UCSD-AML1 (cell line): ENCODE measurements at regions not wholly inside any gene's neighbourhood (a gene's known extent, or its start where the extent isn't known, plus 50 kb on each side); places are given as distances from the start of the nearest gene placed in this dataset.

Experiments used
- DNase-seq: peaks from one replicate; lab custom pipeline; 2025; ENCODE audit not compliant: unreplicated experiment; lab: John Stamatoyannopoulos, UW

GRCh38 chr11:70859180-70859579 lies 393.2 kb downstream of the SHANK2 start:
- DNase-seq = no peak

GRCh38 chr11:70860888-70861287 lies 391.5 kb downstream of the SHANK2 start:
- DNase-seq = no peak

DNA sequence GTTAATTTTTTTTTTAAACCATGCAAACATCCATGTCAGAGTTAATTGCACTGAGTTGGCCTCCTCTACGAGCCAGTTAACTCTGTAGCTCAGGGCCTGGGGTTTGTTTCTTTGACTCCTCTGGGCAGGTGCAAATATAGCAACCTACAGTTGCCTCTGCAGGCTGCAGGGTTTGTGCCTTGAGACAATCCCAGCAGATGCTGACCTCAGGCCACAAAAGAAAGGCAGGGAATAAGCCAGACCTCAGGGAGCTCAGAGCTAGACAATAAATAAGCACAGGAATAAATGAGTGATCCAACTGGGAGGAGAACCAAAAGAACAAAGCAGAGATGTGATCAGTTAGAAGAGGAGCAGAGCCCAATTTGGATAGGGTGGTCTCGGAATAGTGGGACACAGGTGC lies 390.8 kb downstream of the SHANK2 start:
- no peak for DNase-seq

DNA sequence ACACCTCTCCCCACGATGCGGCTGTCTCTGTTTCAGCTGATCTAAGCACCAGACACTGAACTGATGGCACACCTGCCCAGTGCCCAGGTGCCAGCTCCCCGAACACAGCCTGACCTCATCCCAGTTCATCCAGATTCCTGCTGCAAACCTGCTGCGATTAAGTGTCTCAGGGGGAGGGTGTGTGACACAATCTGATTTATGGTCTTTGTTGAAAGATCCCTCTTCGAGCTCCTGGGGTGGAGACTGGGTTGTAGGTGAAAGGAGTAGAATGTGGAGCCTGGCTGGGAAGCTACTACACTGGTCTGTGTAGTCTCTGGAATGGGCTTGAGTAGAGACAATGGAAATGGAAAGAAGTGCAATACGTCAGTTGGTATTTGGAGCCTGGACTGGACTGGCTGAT lies 390.3 kb downstream of the SHANK2 start:
- DNase-seq = no peak

- no peak for DNase-seq
Observed at GRCh38 chr11:70863186-70863585, 389.2 kb downstream of the SHANK2 start.

GRCh38 chr11:70863993-70864392 lies 388.4 kb downstream of the SHANK2 start:
- DNase-seq = no peak

DNA sequence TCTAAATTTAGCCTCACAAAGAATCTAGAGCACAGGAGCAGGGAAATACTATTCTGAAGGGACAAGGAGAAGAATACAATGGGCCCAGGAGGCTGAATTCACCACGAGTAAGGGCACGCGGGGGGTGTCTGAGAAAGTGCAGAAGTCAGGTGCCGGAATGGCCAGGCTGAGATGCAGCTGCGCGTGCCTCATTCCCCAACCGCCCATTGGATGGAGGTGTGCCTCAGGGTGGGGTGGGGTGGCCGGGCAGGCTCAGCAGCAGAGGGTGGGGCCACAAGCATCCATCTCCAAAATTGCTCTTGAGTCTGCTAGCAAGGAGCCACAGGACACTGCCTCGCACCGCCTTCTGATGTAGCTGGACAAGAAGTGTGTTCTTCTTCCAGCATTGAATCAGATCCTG lies 387.0 kb downstream of the SHANK2 start:
- no peak for DNase-seq

DNA sequence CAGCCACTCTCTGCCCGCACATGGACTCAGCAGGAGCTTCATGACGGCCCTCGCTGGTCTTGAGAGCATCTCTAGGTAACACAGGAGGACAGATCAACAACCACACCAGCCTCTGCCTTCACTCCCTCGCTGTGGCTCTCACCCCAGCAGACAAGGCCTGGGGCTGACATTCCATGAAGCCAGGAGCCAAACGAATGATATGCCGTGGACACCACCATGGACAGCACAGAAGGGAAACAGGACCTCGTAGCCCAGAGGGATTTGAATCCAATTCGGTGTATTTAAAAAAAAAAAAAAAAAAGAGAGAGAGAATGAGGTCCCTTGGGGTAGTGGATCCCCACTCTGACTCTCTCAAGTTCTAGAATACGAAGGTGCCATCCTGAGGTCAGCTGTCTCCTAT lies 385.5 kb downstream of the SHANK2 start:
- no peak for DNase-seq

DNA sequence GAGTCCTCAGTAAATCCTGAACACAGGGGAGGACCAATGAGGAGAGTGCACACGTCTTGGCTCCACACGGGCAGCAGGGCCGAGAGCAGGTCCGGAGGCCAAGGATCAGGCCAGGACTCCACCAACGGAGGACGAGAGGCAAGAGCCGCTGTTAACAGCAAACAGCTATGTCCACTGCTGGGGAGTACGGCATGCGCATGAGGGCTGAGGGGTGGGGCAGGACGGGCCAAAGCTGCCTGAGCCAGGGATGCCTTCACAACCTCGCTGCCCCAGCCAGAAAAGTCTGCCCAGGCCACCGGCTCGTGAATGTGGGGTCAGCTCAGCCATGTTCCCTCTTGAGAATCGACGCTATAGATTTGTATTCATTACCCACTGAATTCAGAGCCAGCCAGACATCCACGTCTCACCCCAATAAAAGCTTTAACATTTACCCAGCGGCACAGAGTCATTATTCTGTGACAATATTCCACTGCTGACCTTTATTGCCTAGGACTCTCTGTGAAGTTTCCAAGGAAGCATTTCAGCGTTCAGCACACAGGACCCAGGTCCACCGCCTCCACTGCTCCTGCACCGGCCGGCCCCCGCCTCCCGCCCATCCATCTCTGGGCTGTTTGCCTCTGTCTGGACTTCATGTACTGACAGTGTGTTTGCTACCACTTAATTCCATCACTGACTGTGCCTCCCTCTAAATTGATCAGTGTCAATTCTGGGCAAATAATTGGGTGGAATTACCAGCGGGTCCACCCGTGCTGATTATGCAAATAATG lies 384.9 kb downstream of the SHANK2 start:
- DNase-seq = no peak

DNA sequence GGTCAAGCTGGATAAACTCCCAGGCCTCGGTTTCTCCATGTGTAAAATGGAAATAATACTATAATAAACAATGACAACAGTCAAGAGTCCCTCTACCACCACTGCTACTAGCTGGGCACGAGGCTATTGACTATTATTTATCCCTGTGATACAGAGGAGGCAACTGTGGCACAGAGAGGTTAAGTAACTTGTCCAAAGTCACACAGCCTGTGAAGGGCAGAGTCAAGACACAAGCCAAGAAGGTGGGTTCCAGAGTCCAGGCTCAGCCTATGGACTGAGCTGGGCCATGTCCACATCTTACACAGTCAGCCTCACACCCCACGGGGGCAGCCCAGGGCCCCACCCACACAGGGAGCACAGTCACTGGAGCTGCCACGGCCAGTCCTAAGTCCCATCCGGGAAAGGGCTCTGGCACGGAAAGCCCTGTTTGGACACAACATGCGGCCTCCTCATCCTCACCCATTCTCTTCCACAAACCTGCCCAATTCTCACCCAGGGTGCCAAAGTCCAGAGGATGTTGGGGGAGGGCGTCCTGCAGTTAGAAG lies 384.0 kb downstream of the SHANK2 start:
- no peak for DNase-seq

DNA sequence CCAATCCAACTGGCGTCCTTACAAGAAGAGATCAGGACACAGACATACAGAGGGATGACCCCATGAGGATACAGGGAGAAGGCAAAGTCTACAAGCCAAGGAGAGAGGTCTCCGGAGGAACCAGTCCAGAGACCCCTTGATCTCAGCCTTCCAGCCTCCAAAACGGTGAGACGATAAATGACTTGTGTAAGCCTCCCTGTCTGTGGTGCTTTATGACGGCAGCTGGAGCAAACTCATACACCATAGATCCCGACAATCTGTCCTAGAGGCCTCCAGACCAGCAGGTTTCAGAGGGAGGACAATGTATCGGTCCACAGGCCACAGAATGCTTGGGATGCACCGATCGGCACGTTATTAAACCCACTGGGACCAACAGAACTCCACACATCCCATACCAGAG lies 383.3 kb downstream of the SHANK2 start:
- DNase-seq = no peak

- DNase-seq = no peak
Observed at GRCh38 chr11:70871881-70872280, 380.5 kb downstream of the SHANK2 start.

GRCh38 chr11:70872299-70872698 lies 380.1 kb downstream of the SHANK2 start:
- no peak for DNase-seq

DNA sequence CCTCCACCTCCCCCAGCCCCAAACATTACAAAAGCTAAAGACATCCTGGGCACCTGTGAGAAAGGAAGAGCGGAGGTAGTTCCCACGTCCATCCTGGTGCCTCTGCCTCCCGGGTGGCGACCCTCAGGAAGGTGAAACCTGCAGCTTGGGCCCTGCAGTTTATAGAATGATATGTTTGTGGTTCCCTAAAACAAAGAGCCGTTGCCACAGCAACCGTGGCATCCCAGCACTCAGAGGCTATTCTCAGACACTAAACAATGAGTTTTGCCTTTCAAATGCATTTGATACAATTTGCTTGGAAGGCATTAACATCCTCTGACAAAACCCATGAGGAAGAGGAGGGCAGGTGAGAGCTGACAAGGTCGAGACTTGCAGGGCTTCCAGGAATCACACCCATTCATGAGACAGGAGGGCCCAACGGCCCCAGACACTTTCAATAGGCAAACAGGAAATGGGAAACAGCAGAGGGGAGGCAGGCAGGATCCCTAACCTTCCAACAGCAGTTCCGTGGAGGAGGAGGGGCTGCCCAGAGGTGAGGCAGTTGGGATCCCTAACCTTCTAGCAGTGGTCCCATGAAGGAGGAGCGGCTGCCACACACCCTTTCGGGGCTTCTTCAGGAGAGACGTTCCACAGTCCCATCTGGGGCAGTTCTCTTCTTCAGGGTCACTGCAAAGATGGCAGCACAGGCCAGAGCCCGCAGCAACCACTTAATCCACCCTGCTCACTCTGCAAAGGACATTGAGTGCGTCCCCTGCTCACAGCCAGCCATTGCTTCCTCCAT lies 379.2 kb downstream of the SHANK2 start:
- DNase-seq = no peak

DNA sequence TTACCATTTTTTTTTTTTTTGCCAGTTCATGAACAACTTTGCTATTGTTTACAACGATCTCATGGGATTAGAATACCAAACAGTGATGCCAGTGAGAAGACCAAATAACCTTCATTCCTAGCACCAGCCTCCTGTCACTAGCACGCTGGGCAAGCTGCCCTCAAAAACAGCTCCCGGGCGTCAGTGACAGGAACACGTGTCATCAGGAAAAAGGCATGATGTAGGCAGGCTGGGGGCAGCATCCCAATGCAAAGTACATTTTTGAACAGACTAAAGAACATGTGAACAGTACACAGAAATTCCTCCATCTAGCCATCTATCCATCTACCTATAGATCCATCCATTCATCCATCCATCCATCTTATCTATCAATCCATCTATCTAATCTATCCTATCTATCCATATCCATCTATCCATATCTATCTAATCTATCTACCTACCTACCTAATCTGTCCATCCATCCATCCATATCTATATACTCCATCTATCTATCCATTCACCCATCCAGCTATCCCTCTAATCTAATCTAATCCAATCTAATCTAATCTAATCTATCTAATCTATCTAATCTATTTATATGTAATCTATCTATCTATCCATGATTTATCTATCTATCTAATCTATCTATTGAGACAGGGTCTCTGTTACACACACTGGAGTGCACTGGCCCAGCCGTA lies 378.5 kb downstream of the SHANK2 start:
- no peak for DNase-seq

GRCh38 chr11:70876685-70877084 lies 375.7 kb downstream of the SHANK2 start:
- DNase-seq = peak; percentile 14

- no peak for DNase-seq
Observed at GRCh38 chr11:70877151-70877550, 375.2 kb downstream of the SHANK2 start.

GRCh38 chr11:70878366-70878765 lies 374.0 kb downstream of the SHANK2 start:
- DNase-seq = no peak

DNA sequence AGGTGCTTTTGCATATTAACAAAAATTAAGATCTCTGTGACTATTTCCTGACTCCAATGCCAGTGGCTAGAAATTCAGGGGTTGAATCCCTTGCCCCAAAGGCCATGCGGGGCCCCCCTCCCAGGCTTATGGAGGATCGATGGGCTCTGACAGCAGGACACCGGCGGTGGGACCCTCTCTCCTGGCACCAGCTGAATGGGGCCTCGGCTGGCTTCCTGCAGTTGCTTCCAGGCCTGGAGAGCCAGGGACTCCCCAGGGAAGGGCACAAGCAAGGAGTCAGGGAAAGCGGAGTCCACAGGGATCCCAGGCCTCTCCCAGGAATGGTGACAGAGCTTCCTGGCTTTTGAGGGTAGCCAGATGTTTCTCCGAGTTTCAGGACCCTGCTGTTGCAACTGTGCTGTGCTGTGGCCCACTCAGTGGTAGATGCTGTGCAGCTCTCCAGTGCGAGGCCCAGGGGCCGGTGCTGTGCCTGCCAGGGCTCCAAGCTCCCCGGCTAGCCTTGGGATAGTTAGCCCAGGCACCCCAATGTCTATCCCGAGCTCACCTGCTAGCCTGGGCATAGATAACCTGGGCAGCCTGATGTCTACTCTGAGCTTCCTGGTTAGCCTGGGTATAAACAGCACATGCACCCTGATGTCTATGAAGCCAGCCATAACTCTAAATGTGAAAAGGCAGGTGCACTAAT lies 372.6 kb downstream of the SHANK2 start:
- no peak for DNase-seq

DNA sequence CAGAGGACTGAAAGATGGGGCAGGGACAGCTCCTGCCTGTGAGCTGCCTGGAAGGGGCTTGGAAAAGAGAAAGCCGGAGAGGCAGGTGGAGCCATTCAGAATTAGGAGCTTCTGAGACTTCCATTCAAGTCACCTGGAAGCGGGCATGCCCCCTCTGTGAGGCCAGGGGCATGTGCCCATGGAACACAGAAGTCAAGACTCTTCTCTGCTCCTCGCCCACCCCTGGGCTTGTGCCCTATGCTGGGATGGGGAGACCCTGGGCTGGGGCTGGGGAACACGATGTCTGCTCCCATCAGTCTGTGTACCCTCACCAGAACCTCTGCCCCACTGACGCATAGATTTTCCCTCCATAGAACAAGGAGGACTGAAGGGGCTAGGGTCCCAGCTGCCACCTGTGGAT lies 372.0 kb downstream of the SHANK2 start:
- no peak for DNase-seq
